T-cell (primary cell): ENCODE measurements at regions not wholly inside any gene's neighbourhood (a gene's known extent, or its start where the extent isn't known, plus 50 kb on each side); places are given as distances from the start of the nearest gene placed in this dataset.
"Not testable (repeated sequence)": the region's sequence is repeated elsewhere in the genome, so short reads cannot be mapped to it uniquely, and the experiment has no call there.

Experiments used
- ATAC-seq, 4 experiments: fragments of 200-7000 bp in 3 of 4; fragments of 150-1000 bp in 1 of 4; cut with Tn5 transposase; replicated peaks in 1 of 4; 1 replicate in 3 of 4; 2 replicates in 1 of 4; pipeline ENCODE4 v1.10.0; 2021; ENCODE audit warnings: moderate library complexity in 3 of 4, mild to moderate bottlenecking in 2 of 4, moderate number of reproducible peaks in 1 of 4
- CTCF ChIA-PET, 2 donors: fragments of 300-600 bp; sonication (Branson Sonifier 250); formaldehyde crosslinking; loops; one replicate each; lab custom pipeline; 2022; ENCODE audit warnings: antibody characterized with exemption in 2 of 2; lab: Charles Lee
- POLR2A ChIA-PET, 2 donors: fragments of 300-600 bp; sonication (Branson Sonifier 250); formaldehyde crosslinking; loops; one replicate each; lab custom pipeline; 2022; ENCODE audit warnings: antibody characterized with exemption in 2 of 2; lab: Charles Lee
- DNase-seq, 35 experiments: peaks; one replicate each; pipeline versions ENCODE4 v3.0.0 to v3.0.0-alpha.2; 2013 to 2023
- H3K27ac ChIP-seq: one replicate; pipeline ENCODE4 v1.5.1; 2013; ENCODE audit warnings: low read length
- H3K27me3 ChIP-seq, 2 experiments: replicated peaks in 1 of 2; 1 replicate in 1 of 2; 2 replicates in 1 of 2; pipeline versions ENCODE4 v1.6.1 to v1.7.0; 2013; ENCODE audit warnings: low read length in 1 of 2, mixed read lengths in 1 of 2; ENCODE audit not compliant: control insufficient read depth in 2 of 2, insufficient read depth in 2 of 2; ENCODE audit errors: extremely low read depth in 1 of 2
- H3K36me3 ChIP-seq, 2 donors: 1 replicate in 1 of 2; 2 replicates in 1 of 2; pipeline versions ENCODE4 v1.6.1 to v1.7.0; 2013; ENCODE audit warnings: low read length in 1 of 2; ENCODE audit not compliant: control insufficient read depth in 2 of 2, insufficient read depth in 1 of 2; ENCODE audit errors: extremely low read depth in 1 of 2
- H3K4me1 ChIP-seq, 2 experiments: 1 replicate in 1 of 2; 2 replicates in 1 of 2; pipeline versions ENCODE4 v1.6.1 to v1.7.0; 2013; ENCODE audit warnings: low read length in 2 of 2, mixed read lengths in 1 of 2; ENCODE audit not compliant: insufficient read depth in 2 of 2, control insufficient read depth in 1 of 2; ENCODE audit errors: extremely low read depth in 1 of 2
- H3K4me3 ChIP-seq, 2 donors: 1 replicate in 1 of 2; 2 replicates in 1 of 2; pipeline versions ENCODE4 v1.5.1 to v1.7.0; 2013; ENCODE audit warnings: mild to moderate bottlenecking in 2 of 2, low read length in 1 of 2, moderate library complexity in 1 of 2; ENCODE audit not compliant: control insufficient read depth in 1 of 2; ENCODE audit errors: extremely low read depth in 1 of 2
- H3K9me3 ChIP-seq: 2 replicates; pipeline ENCODE4 v1.7.0; 2013
- H3K27ac Mint-ChIP-seq, 2 donors: one replicate each; pipeline ENCODE4 v1.8.0; 2020 to 2021; ENCODE audit warnings: mild to moderate bottlenecking in 2 of 2, mixed read lengths in 2 of 2
- H3K27me3 Mint-ChIP-seq, 2 donors: one replicate each; pipeline ENCODE4 v1.8.0; 2021 to 2022; ENCODE audit warnings: mixed read lengths in 2 of 2
- H3K36me3 Mint-ChIP-seq: one replicate; pipeline ENCODE4 v1.8.0; 2021; ENCODE audit warnings: mixed read lengths
- H3K4me1 Mint-ChIP-seq, 3 donors: one replicate each; pipeline ENCODE4 v1.8.0; 2020 to 2022; ENCODE audit warnings: mixed read lengths in 3 of 3, mild to moderate bottlenecking in 1 of 3
- H3K4me3 Mint-ChIP-seq, 3 donors: one replicate each; pipeline ENCODE4 v1.8.0; 2020 to 2022; ENCODE audit warnings: mild to moderate bottlenecking in 3 of 3, mixed read lengths in 3 of 3, moderate library complexity in 3 of 3
- H3K9me3 Mint-ChIP-seq, 3 donors: one replicate each; pipeline ENCODE4 v1.8.0; 2020 to 2022; ENCODE audit warnings: mixed read lengths in 3 of 3
- WGBS: methylation state at CpG from one replicate; pipeline ENCODE4 v1.1.5; 2013; ENCODE audit warnings: missing lambda C conversion rate; ENCODE audit not compliant: insufficient coverage; 5-methylcytosine and 5-hydroxymethylcytosine counted together

- no peaks in the 10 kb centered on the region for H3K27me3 ChIP-seq
- CTCF ChIA-PET: interaction anchor here in 1 of 2 donors (0.6 kb wide), 1 partner anchor 12 kb away, joined by 3 read pairs; no protein-coding TSS in a partner anchor
- POLR2A ChIA-PET: no interaction called here
- Mint-ChIP-seq H3K27me3 (peaks cover 0 to 4% of the 10 kb centered on the region in 2 donors), H3K4me1 (peaks cover 2 to 17% (median 11%) of the 10 kb centered on the region in 3 donors), H3K9me3 (peaks cover 8 to 18% (median 11%) of the 10 kb centered on the region in 3 donors), H3K27ac (no peak overlapping the region), H3K4me3 (no peak overlapping the region), H3K36me3 (peaks cover 5% of the 10 kb centered on the region)
- H3K9me3 ChIP-seq: no peaks in the 10 kb centered on the region
- DNase-seq: no peak
- no peaks in the 10 kb centered on the region for H3K36me3 ChIP-seq
- H3K4me1 ChIP-seq: peaks cover 0 to 10% of the 10 kb centered on the region in 2 experiments
- 90% methylated on average over 6 of the region's 6 CpGs for WGBS
- ATAC-seq: no peak
- H3K4me3 ChIP-seq: no peak overlapping the region
- no peak overlapping the region for H3K27ac ChIP-seq
These were observed 292.7 kb upstream of the PROK2 start for GRCh38 chr3:72077473-72078259.

- WGBS: 76% methylated on average over 4 of the region's 7 CpGs
- CTCF ChIA-PET, H3K4me1 ChIP-seq, DNase-seq, H3K27me3 ChIP-seq, H3K27me3 Mint-ChIP-seq, H3K36me3 ChIP-seq, H3K27ac ChIP-seq, H3K4me3 Mint-ChIP-seq, H3K36me3 Mint-ChIP-seq, H3K4me3 ChIP-seq, H3K9me3 ChIP-seq, ATAC-seq, H3K27ac Mint-ChIP-seq, POLR2A ChIA-PET: not testable (repeated sequence)
- peaks cover 0 to 11% (median 5%) of the 10 kb centered on the region in 3 donors for H3K4me1 Mint-ChIP-seq
- H3K9me3 Mint-ChIP-seq: peaks cover 8 to 18% (median 11%) of the 10 kb centered on the region in 3 donors
These were observed 290.9 kb upstream of the PROK2 start for GRCh38 chr3:72075848-72076247.

- H3K27me3 Mint-ChIP-seq: peaks cover 0 to 4% of the 10 kb centered on the region in 2 donors
- no peak for DNase-seq
- POLR2A ChIA-PET: no interaction called here
- Histone ChIP-seq H3K27me3 (peaks cover 0 to 3% of the 10 kb centered on the region in 2 experiments), H3K9me3 (no peaks in the 10 kb centered on the region), H3K36me3 (no peaks in the 10 kb centered on the region), H3K4me1 (no peaks in the 10 kb centered on the region), H3K27ac (no peak overlapping the region), H3K4me3 (no peak overlapping the region)
- H3K36me3 Mint-ChIP-seq: peaks cover 5% of the 10 kb centered on the region
- ATAC-seq: no peak
- H3K9me3 Mint-ChIP-seq: peaks cover 8 to 16% (median 11%) of the 10 kb centered on the region in 3 donors
- CTCF ChIA-PET: no interaction called here
- WGBS: no CpG with 5 or more reads among the region's 2 CpGs
- H3K4me3 Mint-ChIP-seq: no peak overlapping the region
- H3K27ac Mint-ChIP-seq: no peak overlapping the region
- no peaks in the 10 kb centered on the region for H3K4me1 Mint-ChIP-seq
These were observed 286.7 kb upstream of the PROK2 start for GRCh38 chr3:72071624-72072023.

GRCh38 chr3:72070005-72070404, 285.1 kb upstream of the PROK2 start:
- no peaks in the 10 kb centered on the region for H3K4me1 Mint-ChIP-seq
- no peak for DNase-seq
- peaks cover 0 to 4% of the 10 kb centered on the region in 2 donors for H3K27me3 Mint-ChIP-seq
- Histone ChIP-seq H3K4me3 (no peak overlapping the region), H3K9me3 (no peaks in the 10 kb centered on the region), H3K36me3 (no peaks in the 10 kb centered on the region), H3K27me3 (peaks cover 0 to 3% of the 10 kb centered on the region in 2 experiments), H3K4me1 (no peaks in the 10 kb centered on the region), H3K27ac (no peak overlapping the region)
- ATAC-seq: no peak
- no peak overlapping the region for H3K4me3 Mint-ChIP-seq
- H3K27ac Mint-ChIP-seq: no peak overlapping the region
- ChIA-PET POLR2A (interaction anchor here in 1 of 2 donors (0.6 kb wide), 1 partner anchor 11 kb away, joined by 3 read pairs; no protein-coding TSS in a partner anchor), CTCF (no interaction called here)
- H3K9me3 Mint-ChIP-seq: peaks cover 1 to 3% (median 2%) of the 10 kb centered on the region in 3 donors
- no peaks in the 10 kb centered on the region for H3K36me3 Mint-ChIP-seq
- WGBS: 87% methylated on average over 5 of the region's 6 CpGs

- Mint-ChIP-seq H3K27ac (no peak overlapping the region), H3K4me1 (no peaks in the 10 kb centered on the region), H3K27me3 (peaks cover 0 to 4% of the 10 kb centered on the region in 2 donors), H3K4me3 (no peak overlapping the region), H3K36me3 (no peaks in the 10 kb centered on the region), H3K9me3 (peaks cover 0 to under 1% (median 0%) of the 10 kb centered on the region in 3 donors)
- ATAC-seq: no peak
- Histone ChIP-seq H3K27me3 (peaks cover 0 to 3% of the 10 kb centered on the region in 2 experiments), H3K27ac (no peak overlapping the region), H3K4me1 (no peaks in the 10 kb centered on the region), H3K36me3 (no peaks in the 10 kb centered on the region), H3K9me3 (no peaks in the 10 kb centered on the region), H3K4me3 (no peak overlapping the region)
- no peak for DNase-seq
- CTCF ChIA-PET: no interaction called here
- POLR2A ChIA-PET: interaction anchor here in 1 of 2 donors (0.6 kb wide), 1 partner anchor 10 kb away, joined by 3 read pairs; no protein-coding TSS in a partner anchor
These were observed 284.6 kb upstream of the PROK2 start for GRCh38 chr3:72069543-72069942.

- Histone ChIP-seq H3K36me3 (no peaks in the 10 kb centered on the region), H3K27ac (no peak overlapping the region), H3K27me3 (peaks cover 0 to 3% of the 10 kb centered on the region in 2 experiments), H3K9me3 (no peaks in the 10 kb centered on the region), H3K4me3 (no peak overlapping the region), H3K4me1 (no peaks in the 10 kb centered on the region)
- ChIA-PET POLR2A (no interaction called here), CTCF (no interaction called here)
- no peak overlapping the region for H3K4me3 Mint-ChIP-seq
- no peaks in the 10 kb centered on the region for H3K36me3 Mint-ChIP-seq
- H3K4me1 Mint-ChIP-seq: no peaks in the 10 kb centered on the region
- DNase-seq (no peak), ATAC-seq (no peak)
- H3K27ac Mint-ChIP-seq: no peak overlapping the region
- H3K27me3 Mint-ChIP-seq: peaks cover 0 to 4% of the 10 kb centered on the region in 2 donors
- H3K9me3 Mint-ChIP-seq: peaks cover 3 to 7% (median 6%) of the 10 kb centered on the region in 3 donors
- WGBS: 100% methylated on average over 1 of the region's 1 CpG
These were observed 283.7 kb upstream of the PROK2 start for GRCh38 chr3:72068621-72069020.
